Prostate gland (tissue), 2 donors: ENCODE measurements at regions not wholly inside any gene's neighbourhood (a gene's known extent, or its start where the extent isn't known, plus 50 kb on each side); places are given as distances from the start of the nearest gene placed in this dataset.
"Not testable (repeated sequence)": the region's sequence is repeated elsewhere in the genome, so short reads cannot be mapped to it uniquely, and the experiment has no call there.

Experiments used
- POLR2A ChIP-seq: fragments of 450-650 bp; IDR thresholded peaks from one replicate; pipeline ENCODE4 v1.6.1; 2016; ENCODE audit warnings: antibody characterized with exemption, mild to moderate bottlenecking
- POLR2AphosphoS5 ChIP-seq: sonication (generic); formaldehyde crosslinking; IDR thresholded peaks from one replicate; pipeline ENCODE4 v1.6.1; 2017; ENCODE audit warnings: antibody characterized with exemption
- TF ChIP-seq, protein P1 (sequence below), 4 experiments: fragments of 200-600 bp in 2 of 4; fragments of 450-650 bp in 2 of 4; sonication (generic) in 2 of 4; IDR thresholded peaks; 1 replicate in 3 of 4; 2 replicates in 1 of 4; pipeline ENCODE4 v1.5.1; 2016 to 2019; ENCODE audit warnings: antibody characterized with exemption in 4 of 4, mild to moderate bottlenecking in 2 of 4, moderate library complexity in 2 of 4

DNA sequence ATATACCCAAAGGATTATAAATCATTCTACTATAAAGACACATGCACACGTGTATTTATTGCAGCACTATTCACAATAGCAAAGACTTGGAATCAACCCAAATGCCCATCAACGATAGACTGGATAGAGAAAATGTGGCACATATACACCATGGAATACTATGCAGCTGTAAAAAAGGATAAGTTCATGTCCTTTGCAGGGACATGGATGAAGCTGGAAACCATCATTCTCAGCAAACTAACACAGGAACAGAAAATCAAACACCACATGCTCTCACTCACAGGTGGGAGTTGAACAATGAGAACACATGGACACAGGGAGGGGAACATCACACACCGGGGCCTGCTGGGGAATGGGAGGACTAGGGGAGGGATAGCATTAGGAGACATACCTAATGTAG is 473.9 kb downstream of the SIPA1L2 start:
- TF ChIP-seq, protein P1, sequence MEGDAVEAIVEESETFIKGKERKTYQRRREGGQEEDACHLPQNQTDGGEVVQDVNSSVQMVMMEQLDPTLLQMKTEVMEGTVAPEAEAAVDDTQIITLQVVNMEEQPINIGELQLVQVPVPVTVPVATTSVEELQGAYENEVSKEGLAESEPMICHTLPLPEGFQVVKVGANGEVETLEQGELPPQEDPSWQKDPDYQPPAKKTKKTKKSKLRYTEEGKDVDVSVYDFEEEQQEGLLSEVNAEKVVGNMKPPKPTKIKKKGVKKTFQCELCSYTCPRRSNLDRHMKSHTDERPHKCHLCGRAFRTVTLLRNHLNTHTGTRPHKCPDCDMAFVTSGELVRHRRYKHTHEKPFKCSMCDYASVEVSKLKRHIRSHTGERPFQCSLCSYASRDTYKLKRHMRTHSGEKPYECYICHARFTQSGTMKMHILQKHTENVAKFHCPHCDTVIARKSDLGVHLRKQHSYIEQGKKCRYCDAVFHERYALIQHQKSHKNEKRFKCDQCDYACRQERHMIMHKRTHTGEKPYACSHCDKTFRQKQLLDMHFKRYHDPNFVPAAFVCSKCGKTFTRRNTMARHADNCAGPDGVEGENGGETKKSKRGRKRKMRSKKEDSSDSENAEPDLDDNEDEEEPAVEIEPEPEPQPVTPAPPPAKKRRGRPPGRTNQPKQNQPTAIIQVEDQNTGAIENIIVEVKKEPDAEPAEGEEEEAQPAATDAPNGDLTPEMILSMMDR (IDR thresholded peaks at IDR 0.05), result not testable (repeated sequence)
- TF ChIP-seq POLR2A, POLR2AphosphoS5: not testable (repeated sequence)
